ENCODE measurements at regions not wholly inside any gene's neighbourhood (a gene's known extent, or its start where the extent isn't known, plus 50 kb on each side); places are given as distances from the start of the nearest gene placed in this dataset.

GRCh38 chr12:20309504-20310148 lies 58.7 kb upstream of the PDE3A start:
- H3K9me3 Mint-ChIP-seq (ENCODE audit: insufficient read depth) = peaks cover 6% of the 10 kb centered on the region
- 100% methylated on average over 2 of the region's 4 CpGs for WGBS (ENCODE audit: insufficient coverage)
- no peaks in the 10 kb centered on the region for H3K4me1 ChIP-seq (ENCODE audit: control insufficient read depth in 2 of 2, insufficient read depth in 2 of 2, low read length in 2 of 2)
- no peak overlapping the region for H3K27ac Mint-ChIP-seq
- H3K79me2 ChIP-seq (ENCODE audit: control insufficient read depth, insufficient read depth, low read length) = no peaks in the 10 kb centered on the region
- no peaks in the 10 kb centered on the region for H4K20me1 ChIP-seq (ENCODE audit: control insufficient read depth, insufficient read depth, low read length, poor library complexity, severe bottlenecking)
- intact Hi-C loops (cut with micrococcal nuclease) = no loop called here
- H3K27me3 ChIP-seq (replicated peaks in 1 of 4; ENCODE audit: control extremely low read depth in 1 of 4, control insufficient read depth in 3 of 4, insufficient read depth in 4 of 4, low read length in 3 of 4) = no peaks in the 10 kb centered on the region
- no peaks in the 10 kb centered on the region for H3K4me1 Mint-ChIP-seq
- H3K27ac ChIP-seq (ENCODE audit: low read length in 2 of 2) = no peak overlapping the region
- no peaks in the 10 kb centered on the region for H3K27me3 Mint-ChIP-seq
- no peak overlapping the region for H3K4me3 Mint-ChIP-seq
- no peak overlapping the region for H3K4me2 ChIP-seq (replicated peaks; ENCODE audit: low read depth, low read length, poor library complexity, severe bottlenecking)
- no peak for ATAC-seq (ENCODE audit: low read depth)
- no peak overlapping the region for H3K9ac ChIP-seq (ENCODE audit: low read length)
- CTCF ChIA-PET = no interaction called here
- H3K9me3 ChIP-seq (ENCODE audit: control extremely low read depth in 1 of 3, control insufficient read depth in 2 of 3, insufficient read depth in 1 of 3, low read length in 2 of 3) = peaks cover 0 to 12% (median 5%) of the 10 kb centered on the region in 3 donors
- H3K4me3 ChIP-seq (ENCODE audit: control extremely low read depth in 1 of 5, extremely low read depth in 1 of 5, insufficient read depth in 1 of 5, low read depth in 2 of 5, low read length in 4 of 5) = no peak overlapping the region
- no peak overlapping the region for H2AFZ ChIP-seq (ENCODE audit: insufficient read depth, low read depth, low read length, poor library complexity, severe bottlenecking)
- no peaks in the 10 kb centered on the region for H3K36me3 ChIP-seq (replicated peaks in 1 of 2; ENCODE audit: control extremely low read depth in 1 of 2, control insufficient read depth in 1 of 2, extremely low read depth in 1 of 2, insufficient read depth in 2 of 2, low read length in 1 of 2)
- POLR2A ChIA-PET = no interaction called here
- no peak for TF ChIP-seq EZH2 (IDR thresholded peaks at IDR 0.05; ENCODE audit: borderline replicate concordance, insufficient read depth, low read depth, low read length, poor library complexity, severe bottlenecking)
- no peak for DNase-seq

GRCh38 chr12:20314328-20314727 lies 54.0 kb upstream of the PDE3A start:
- H4K20me1 ChIP-seq (ENCODE audit: control insufficient read depth, insufficient read depth, low read length, poor library complexity, severe bottlenecking) = no peaks in the 10 kb centered on the region
- Mint-ChIP-seq H3K27ac (no peak overlapping the region), H3K4me1 (no peaks in the 10 kb centered on the region), H3K27me3 (no peaks in the 10 kb centered on the region), H3K4me3 (no peak overlapping the region), H3K9me3 (ENCODE audit: insufficient read depth) (peaks cover under 1% of the 10 kb centered on the region)
- no peak overlapping the region for H3K9ac ChIP-seq (ENCODE audit: low read length)
- no peaks in the 10 kb centered on the region for H3K36me3 ChIP-seq (replicated peaks in 1 of 2; ENCODE audit: control extremely low read depth in 1 of 2, control insufficient read depth in 1 of 2, extremely low read depth in 1 of 2, insufficient read depth in 2 of 2, low read length in 1 of 2)
- no CpG with 5 or more reads among the region's 2 CpGs for WGBS (ENCODE audit: insufficient coverage)
- no peak overlapping the region for H2AFZ ChIP-seq (ENCODE audit: insufficient read depth, low read depth, low read length, poor library complexity, severe bottlenecking)
- ATAC-seq (ENCODE audit: low read depth) = no peak
- H3K27ac ChIP-seq (ENCODE audit: low read length in 2 of 2) = no peak overlapping the region
- intact Hi-C loops (cut with micrococcal nuclease) = no loop called here
- H3K4me1 ChIP-seq (ENCODE audit: control insufficient read depth in 2 of 2, insufficient read depth in 2 of 2, low read length in 2 of 2) = no peaks in the 10 kb centered on the region
- ChIA-PET POLR2A (no interaction called here), CTCF (no interaction called here)
- no peak overlapping the region for H3K4me2 ChIP-seq (replicated peaks; ENCODE audit: low read depth, low read length, poor library complexity, severe bottlenecking)
- TF ChIP-seq EZH2 (IDR thresholded peaks at IDR 0.05; ENCODE audit: borderline replicate concordance, insufficient read depth, low read depth, low read length, poor library complexity, severe bottlenecking) = no peak
- no peak for TF ChIP-seq CTCF (IDR thresholded peaks at IDR 0.05)
- H3K27me3 ChIP-seq (replicated peaks in 1 of 4; ENCODE audit: control extremely low read depth in 1 of 4, control insufficient read depth in 3 of 4, insufficient read depth in 4 of 4, low read length in 3 of 4) = no peaks in the 10 kb centered on the region
- H3K9me3 ChIP-seq (ENCODE audit: control extremely low read depth in 1 of 3, control insufficient read depth in 2 of 3, insufficient read depth in 1 of 3, low read length in 2 of 3) = peaks cover 0 to 4% (median 0%) of the 10 kb centered on the region in 3 donors
- no peaks in the 10 kb centered on the region for H3K79me2 ChIP-seq (ENCODE audit: control insufficient read depth, insufficient read depth, low read length)
- DNase-seq = no peak
- H3K4me3 ChIP-seq (ENCODE audit: control extremely low read depth in 1 of 5, extremely low read depth in 1 of 5, insufficient read depth in 1 of 5, low read depth in 2 of 5, low read length in 4 of 5) = no peak overlapping the region

Measured in B cell (primary cell).